Naive B cell (primary cell): ENCODE measurements at regions not wholly inside any gene's neighbourhood (a gene's known extent, or its start where the extent isn't known, plus 50 kb on each side); places are given as distances from the start of the nearest gene placed in this dataset.

Source experiments
- ATAC-seq, 2 donors: fragments of 150-1000 bp; cut with Tn5 transposase; 2 replicates each; pipeline ENCODE4 v1.10.0; 2021; ENCODE audit warnings: low read depth in 2 of 2, mild to moderate bottlenecking in 2 of 2, moderate library complexity in 2 of 2
- DNase-seq: peaks from one replicate; pipeline ENCODE4 v3.0.0; 2022
- H3K27ac Mint-ChIP-seq, 6 donors: one replicate each; pipeline ENCODE4 v1.8.0; 2020 to 2022; ENCODE audit warnings: mild to moderate bottlenecking in 6 of 6, mixed read lengths in 6 of 6, moderate library complexity in 5 of 6, inconsistent platforms in 2 of 6
- H3K27me3 Mint-ChIP-seq, 3 donors: one replicate each; pipeline ENCODE4 v1.8.0; 2021 to 2022; ENCODE audit warnings: mixed read lengths in 3 of 3, mild to moderate bottlenecking in 1 of 3
- H3K36me3 Mint-ChIP-seq, 2 donors: one replicate each; pipeline ENCODE4 v1.8.0; 2020 to 2022; ENCODE audit warnings: mixed read lengths in 2 of 2, inconsistent platforms in 1 of 2, mild to moderate bottlenecking in 1 of 2
- H3K4me1 Mint-ChIP-seq, 3 donors: one replicate each; pipeline ENCODE4 v1.8.0; 2020 to 2022; ENCODE audit warnings: mixed read lengths in 3 of 3, inconsistent platforms in 1 of 3, mild to moderate bottlenecking in 1 of 3, moderate library complexity in 1 of 3
- H3K4me3 Mint-ChIP-seq, 8 donors: one replicate each; pipeline ENCODE4 v1.8.0; 2020 to 2022; ENCODE audit warnings: mild to moderate bottlenecking in 8 of 8, mixed read lengths in 8 of 8, moderate library complexity in 8 of 8, inconsistent platforms in 2 of 8
- H3K9me3 Mint-ChIP-seq, 7 donors: one replicate each; pipeline ENCODE4 v1.8.0; 2020 to 2022; ENCODE audit warnings: mixed read lengths in 7 of 7, mild to moderate bottlenecking in 5 of 7, inconsistent platforms in 2 of 7, moderate library complexity in 1 of 7

- H3K27me3 Mint-ChIP-seq, result peaks cover 34 to 64% (median 60%) of the 10 kb centered on the region in 3 donors
- H3K4me1 Mint-ChIP-seq, result peaks cover 0 to 7% (median 0%) of the 10 kb centered on the region in 3 donors
- H3K36me3 Mint-ChIP-seq, result peaks cover 0 to 4% of the 10 kb centered on the region in 2 donors
- DNase-seq (no peak), ATAC-seq (no peak)
- no peak overlapping the region for H3K27ac Mint-ChIP-seq
- H3K4me3 Mint-ChIP-seq, result no peak overlapping the region
- H3K9me3 Mint-ChIP-seq, result no peaks in the 10 kb centered on the region
Measured at GRCh38 chr2:30073523-30073922, 73.3 kb upstream of the YPEL5 start.

- no peak overlapping the region for H3K4me3 Mint-ChIP-seq
- peaks cover 0 to 7% (median 0%) of the 10 kb centered on the region in 3 donors for H3K4me1 Mint-ChIP-seq
- no peak for DNase-seq
- no peak for ATAC-seq
- no peak overlapping the region for H3K27ac Mint-ChIP-seq
- H3K9me3 Mint-ChIP-seq, result no peaks in the 10 kb centered on the region
- peaks cover 0 to 3% of the 10 kb centered on the region in 2 donors for H3K36me3 Mint-ChIP-seq
- H3K27me3 Mint-ChIP-seq, result peaks cover 33 to 62% (median 58%) of the 10 kb centered on the region in 3 donors
Measured at GRCh38 chr2:30074023-30074422, 72.8 kb upstream of the YPEL5 start.

GRCh38 chr2:30078521-30078920, 68.3 kb upstream of the YPEL5 start:
- Mint-ChIP-seq H3K36me3 (no peaks in the 10 kb centered on the region), H3K27ac (no peak overlapping the region), H3K9me3 (peaks cover 0 to 5% (median 0%) of the 10 kb centered on the region in 7 donors), H3K4me3 (no peak overlapping the region), H3K27me3 (peaks cover 22 to 43% (median 41%) of the 10 kb centered on the region in 3 donors), H3K4me1 (no peaks in the 10 kb centered on the region)
- DNase-seq, result no peak
- no peak for ATAC-seq

- Mint-ChIP-seq H3K36me3 (no peaks in the 10 kb centered on the region), H3K4me3 (no peak overlapping the region), H3K9me3 (peaks cover 0 to 5% (median 0%) of the 10 kb centered on the region in 7 donors), H3K4me1 (no peaks in the 10 kb centered on the region), H3K27ac (no peak overlapping the region), H3K27me3 (peaks cover 25 to 37% (median 33%) of the 10 kb centered on the region in 3 donors)
- ATAC-seq (no peak), DNase-seq (no peak)
Measured at GRCh38 chr2:30084915-30085314, 61.9 kb upstream of the YPEL5 start.

- Mint-ChIP-seq H3K27me3 (peaks cover 36 to 62% (median 54%) of the 10 kb centered on the region in 3 donors), H3K27ac (no peak overlapping the region), H3K4me3 (no peak overlapping the region), H3K4me1 (peaks cover 2 to 6% (median 5%) of the 10 kb centered on the region in 3 donors), H3K36me3 (no peaks in the 10 kb centered on the region), H3K9me3 (no peaks in the 10 kb centered on the region)
- DNase-seq (no peak), ATAC-seq (no peak)
Measured at GRCh38 chr2:30089171-30089570, 57.6 kb upstream of the YPEL5 start.

- Mint-ChIP-seq H3K27ac (no peak overlapping the region), H3K4me3 (no peak overlapping the region), H3K4me1 (peaks cover 2 to 6% (median 5%) of the 10 kb centered on the region in 3 donors), H3K27me3 (peaks cover 43 to 53% (median 43%) of the 10 kb centered on the region in 3 donors), H3K9me3 (peaks cover 0 to 1% (median 0%) of the 10 kb centered on the region in 7 donors), H3K36me3 (no peaks in the 10 kb centered on the region)
- no peak for DNase-seq
- ATAC-seq, result no peak
Measured at GRCh38 chr2:30095402-30095801, 51.4 kb upstream of the YPEL5 start.

GRCh38 chr2:30096451-30096850, 50.4 kb upstream of the YPEL5 start:
- H3K27me3 Mint-ChIP-seq, result peaks cover 38 to 48% (median 45%) of the 10 kb centered on the region in 3 donors
- H3K36me3 Mint-ChIP-seq, result no peaks in the 10 kb centered on the region
- H3K27ac Mint-ChIP-seq, result peak overlapping the region in 1 of 6 donors; percentile 29
- ATAC-seq, result no peak
- H3K4me1 Mint-ChIP-seq, result no peaks in the 10 kb centered on the region
- no peak overlapping the region for H3K4me3 Mint-ChIP-seq
- peaks cover 0 to 1% (median 0%) of the 10 kb centered on the region in 7 donors for H3K9me3 Mint-ChIP-seq
- no peak for DNase-seq
